ENCODE measurements at regions not wholly inside any gene's neighbourhood (a gene's known extent, or its start where the extent isn't known, plus 50 kb on each side); places are given as distances from the start of the nearest gene placed in this dataset.

DNA sequence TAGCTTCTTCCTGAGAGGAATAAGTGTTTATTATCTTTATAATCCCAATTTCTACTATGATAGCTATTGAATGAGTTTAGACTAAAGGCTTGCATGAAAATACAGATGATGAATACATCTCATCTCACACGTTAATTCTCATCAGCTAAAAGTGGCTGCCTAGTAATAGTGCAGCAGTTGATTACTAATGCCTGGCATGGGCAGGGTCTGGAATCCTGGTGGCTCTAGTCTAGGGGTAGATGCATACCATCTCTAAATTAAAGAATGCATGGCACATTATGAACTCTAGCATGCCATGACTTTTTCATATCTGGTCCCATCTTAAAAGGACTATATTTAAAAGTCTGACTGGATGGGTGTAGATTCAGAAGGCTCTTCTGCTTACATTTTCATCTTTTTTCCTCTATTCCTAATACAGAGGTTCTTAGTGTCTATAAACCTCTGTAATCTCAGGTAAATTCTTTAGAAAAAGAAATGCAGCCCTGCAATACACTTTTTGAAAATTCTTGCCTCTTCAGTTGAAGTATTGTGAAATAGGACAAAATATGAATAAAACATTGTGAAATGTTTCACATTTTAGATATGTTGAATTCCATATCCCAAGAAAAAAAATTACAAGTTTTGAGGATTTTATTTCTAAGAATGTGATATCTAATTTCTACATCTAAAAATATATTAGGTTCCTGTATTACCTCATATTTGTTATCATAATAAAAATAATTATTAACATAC, 187.6 kb downstream of the C11orf87 start:
- no TSS peak for BruUV-seq (replicated peaks)
- no peaks in the 10 kb centered on the region for H3K36me3 ChIP-seq (ENCODE audit: low read depth)
- ChIA-PET POLR2A (ENCODE audit: unreplicated experiment) (interaction anchor here (0.6 kb wide), 1 partner anchor 144 kb away, joined by 6 read pairs; no protein-coding TSS in a partner anchor), CTCF (no interaction called here)
- peaks cover under 1% of the 10 kb centered on the region; the same call in 1 of the 2 replicates for H4K20me1 ChIP-seq (ENCODE audit: insufficient read depth)
- H3K79me2 ChIP-seq (ENCODE audit: low read depth) = no peaks in the 10 kb centered on the region
- no peaks in the 10 kb centered on the region for H3F3A ChIP-seq (ENCODE audit: insufficient read depth, low read depth)
- H3K27me3 ChIP-seq (ENCODE audit: insufficient read depth, low read depth) = no peaks in the 10 kb centered on the region
- H2AFZ ChIP-seq = no peak overlapping the region
- H3K27ac ChIP-seq = no peak overlapping the region
- no peaks in the 10 kb centered on the region for H3K9me2 ChIP-seq (ENCODE audit: insufficient read depth)
- TF ChIP-seq EZH2 (IDR thresholded peaks at IDR 0.05; ENCODE audit: low read depth) = no peak
- TF ChIP-seq, protein P1, sequence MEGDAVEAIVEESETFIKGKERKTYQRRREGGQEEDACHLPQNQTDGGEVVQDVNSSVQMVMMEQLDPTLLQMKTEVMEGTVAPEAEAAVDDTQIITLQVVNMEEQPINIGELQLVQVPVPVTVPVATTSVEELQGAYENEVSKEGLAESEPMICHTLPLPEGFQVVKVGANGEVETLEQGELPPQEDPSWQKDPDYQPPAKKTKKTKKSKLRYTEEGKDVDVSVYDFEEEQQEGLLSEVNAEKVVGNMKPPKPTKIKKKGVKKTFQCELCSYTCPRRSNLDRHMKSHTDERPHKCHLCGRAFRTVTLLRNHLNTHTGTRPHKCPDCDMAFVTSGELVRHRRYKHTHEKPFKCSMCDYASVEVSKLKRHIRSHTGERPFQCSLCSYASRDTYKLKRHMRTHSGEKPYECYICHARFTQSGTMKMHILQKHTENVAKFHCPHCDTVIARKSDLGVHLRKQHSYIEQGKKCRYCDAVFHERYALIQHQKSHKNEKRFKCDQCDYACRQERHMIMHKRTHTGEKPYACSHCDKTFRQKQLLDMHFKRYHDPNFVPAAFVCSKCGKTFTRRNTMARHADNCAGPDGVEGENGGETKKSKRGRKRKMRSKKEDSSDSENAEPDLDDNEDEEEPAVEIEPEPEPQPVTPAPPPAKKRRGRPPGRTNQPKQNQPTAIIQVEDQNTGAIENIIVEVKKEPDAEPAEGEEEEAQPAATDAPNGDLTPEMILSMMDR (conservative IDR thresholded peaks at IDR 0.05) = no peak
- DNase-seq = no peak
- no peaks in the 10 kb centered on the region for H3K9me3 ChIP-seq (ENCODE audit: insufficient read depth, low read depth)
- H3K4me1 ChIP-seq (replicated peaks; ENCODE audit: insufficient read depth) = no peaks in the 10 kb centered on the region
- H3K4me2 ChIP-seq = no peak overlapping the region
- H3K4me3 ChIP-seq = no peak overlapping the region
- intact Hi-C loops (cut with micrococcal nuclease; ENCODE audit: unreplicated experiment) = no loop called here

DNA sequence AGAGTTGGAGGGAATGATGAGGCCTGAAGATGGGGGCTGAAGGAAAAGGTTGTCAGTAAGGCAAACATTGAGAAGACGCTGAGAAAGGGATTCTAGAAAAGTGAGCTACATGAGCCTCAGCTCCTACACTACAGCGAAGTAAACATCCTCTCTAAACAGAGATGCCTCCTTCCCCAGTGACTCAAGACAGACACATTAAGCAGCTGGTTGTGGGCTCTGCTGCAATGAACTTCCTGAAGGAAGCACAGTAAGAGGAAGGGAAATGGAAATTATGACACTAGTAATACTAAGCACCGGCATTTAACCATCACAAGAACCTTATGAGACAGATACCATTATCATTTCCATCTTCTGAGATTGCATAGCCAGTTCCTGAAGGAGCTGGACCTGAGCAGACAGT, 190.5 kb downstream of the C11orf87 start:
- TF ChIP-seq, protein P1 (conservative IDR thresholded peaks at IDR 0.05) = no peak
- no peak for TF ChIP-seq EZH2 (IDR thresholded peaks at IDR 0.05; ENCODE audit: low read depth)
- intact Hi-C loops (cut with micrococcal nuclease; ENCODE audit: unreplicated experiment) = no loop called here
- Histone ChIP-seq H4K20me1 (ENCODE audit: insufficient read depth) (peaks cover 3% of the 10 kb centered on the region; the same call in 1 of the 2 replicates), H3K4me2 (no peak overlapping the region), H3K4me1 (replicated peaks; ENCODE audit: insufficient read depth) (no peaks in the 10 kb centered on the region), H3K27ac (no peak overlapping the region), H3K27me3 (ENCODE audit: insufficient read depth, low read depth) (no peaks in the 10 kb centered on the region), H3K79me2 (ENCODE audit: low read depth) (no peaks in the 10 kb centered on the region), H2AFZ (no peak overlapping the region), H3F3A (ENCODE audit: insufficient read depth, low read depth) (no peaks in the 10 kb centered on the region), H3K36me3 (ENCODE audit: low read depth) (no peaks in the 10 kb centered on the region), H3K4me3 (no peak overlapping the region), H3K9me2 (ENCODE audit: insufficient read depth) (no peaks in the 10 kb centered on the region), H3K9me3 (ENCODE audit: insufficient read depth, low read depth) (no peaks in the 10 kb centered on the region)
- ChIA-PET POLR2A (ENCODE audit: unreplicated experiment) (no interaction called here), CTCF (no interaction called here)
- BruUV-seq (replicated peaks) = no TSS peak
- DNase-seq = no peak

- TF ChIP-seq, protein P1 (conservative IDR thresholded peaks at IDR 0.05) = no peak
- TF ChIP-seq EZH2 (IDR thresholded peaks at IDR 0.05; ENCODE audit: low read depth) = no peak
- Histone ChIP-seq H3K79me2 (ENCODE audit: low read depth) (no peaks in the 10 kb centered on the region), H3K4me1 (replicated peaks; ENCODE audit: insufficient read depth) (no peaks in the 10 kb centered on the region), H3F3A (ENCODE audit: insufficient read depth, low read depth) (no peaks in the 10 kb centered on the region), H3K4me2 (no peak overlapping the region), H3K4me3 (no peak overlapping the region), H4K20me1 (ENCODE audit: insufficient read depth) (peaks cover 3% of the 10 kb centered on the region; the same call in 1 of the 2 replicates), H3K36me3 (ENCODE audit: low read depth) (no peaks in the 10 kb centered on the region), H2AFZ (no peak overlapping the region), H3K9me2 (ENCODE audit: insufficient read depth) (no peaks in the 10 kb centered on the region), H3K27ac (no peak overlapping the region), H3K27me3 (ENCODE audit: insufficient read depth, low read depth) (no peaks in the 10 kb centered on the region), H3K9me3 (ENCODE audit: insufficient read depth, low read depth) (no peaks in the 10 kb centered on the region)
- intact Hi-C loops (cut with micrococcal nuclease; ENCODE audit: unreplicated experiment) = no loop called here
- DNase-seq = no peak
- CTCF ChIA-PET = no interaction called here
- no TSS peak for BruUV-seq (replicated peaks)
- POLR2A ChIA-PET (ENCODE audit: unreplicated experiment) = no interaction called here
Measured at GRCh38 chr11:109619498-109619897, 197.5 kb downstream of the C11orf87 start.

Data from PC-9 (cell line).